Activated CD4-positive, alpha-beta memory T cell treated with anti-CD3 and anti-CD28 coated beads for 36 hours (primary cell): ENCODE measurements at regions not wholly inside any gene's neighbourhood (a gene's known extent, or its start where the extent isn't known, plus 50 kb on each side); places are given as distances from the start of the nearest gene placed in this dataset.
"Not testable (repeated sequence)": the region's sequence is repeated elsewhere in the genome, so short reads cannot be mapped to it uniquely, and the experiment has no call there.

Experiments used
- CTCF ChIA-PET: fragments of 350-600 bp; sonication (Branson Sonifier 250); formaldehyde crosslinking; loops from one replicate; lab custom pipeline; 2021; ENCODE audit warnings: antibody characterized with exemption, inconsistent platforms; lab: Charles Lee
- POLR2A ChIA-PET: fragments of 350-600 bp; sonication (Branson Sonifier 250); formaldehyde crosslinking; loops from one replicate; lab custom pipeline; 2021; ENCODE audit warnings: antibody characterized with exemption; lab: Charles Lee
- DNase-seq: peaks from one replicate; pipeline ENCODE4 v3.0.0-alpha.2; 2020
- H3K27ac Mint-ChIP-seq: one replicate; pipeline ENCODE4 v1.8.0; 2021; ENCODE audit warnings: mixed read lengths
- H3K27me3 Mint-ChIP-seq: one replicate; pipeline ENCODE4 v1.8.0; 2021; ENCODE audit warnings: mixed read lengths
- H3K36me3 Mint-ChIP-seq: one replicate; pipeline ENCODE4 v1.8.0; 2021; ENCODE audit warnings: mixed read lengths
- H3K4me1 Mint-ChIP-seq: one replicate; pipeline ENCODE4 v1.8.0; 2021; ENCODE audit warnings: low read depth, mixed read lengths
- H3K4me3 Mint-ChIP-seq: one replicate; pipeline ENCODE4 v1.8.0; 2021; ENCODE audit warnings: mild to moderate bottlenecking, mixed read lengths
- H3K9me3 Mint-ChIP-seq: one replicate; pipeline ENCODE4 v1.8.0; 2021; ENCODE audit warnings: mixed read lengths
- intact Hi-C: fragments of 100-400 bp; cut with micrococcal nuclease; formaldehyde crosslinking; loops from one replicate; pipeline ENCODE4 v1.15.1; 2023

DNA sequence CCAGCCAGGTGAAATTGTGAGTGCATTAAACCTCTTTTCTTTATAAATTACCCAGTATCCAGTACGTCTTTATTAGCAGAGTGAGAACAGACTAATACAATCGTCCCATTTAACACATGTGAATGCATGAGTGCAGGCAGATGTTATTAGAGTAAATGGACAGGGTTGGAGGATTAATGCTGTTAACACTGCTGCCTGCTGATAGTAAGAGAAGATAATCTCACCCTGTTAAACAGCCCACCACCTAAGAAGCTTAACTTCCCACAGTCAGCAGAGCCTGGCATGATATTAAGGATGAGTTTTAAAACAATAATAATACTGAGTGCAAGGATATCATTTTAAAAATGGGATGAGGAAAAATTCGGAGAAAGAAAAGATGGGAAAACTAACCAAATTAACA is 181.4 kb upstream of the LHX8 start:
- intact Hi-C loops: no loop called here
- Mint-ChIP-seq H3K27me3 (no peaks in the 10 kb centered on the region), H3K27ac (no peak overlapping the region), H3K4me1 (no peaks in the 10 kb centered on the region), H3K9me3 (peaks cover 1% of the 10 kb centered on the region), H3K36me3 (no peaks in the 10 kb centered on the region), H3K4me3 (no peak overlapping the region)
- ChIA-PET POLR2A (no interaction called here), CTCF (no interaction called here)
- no peak for DNase-seq

DNA sequence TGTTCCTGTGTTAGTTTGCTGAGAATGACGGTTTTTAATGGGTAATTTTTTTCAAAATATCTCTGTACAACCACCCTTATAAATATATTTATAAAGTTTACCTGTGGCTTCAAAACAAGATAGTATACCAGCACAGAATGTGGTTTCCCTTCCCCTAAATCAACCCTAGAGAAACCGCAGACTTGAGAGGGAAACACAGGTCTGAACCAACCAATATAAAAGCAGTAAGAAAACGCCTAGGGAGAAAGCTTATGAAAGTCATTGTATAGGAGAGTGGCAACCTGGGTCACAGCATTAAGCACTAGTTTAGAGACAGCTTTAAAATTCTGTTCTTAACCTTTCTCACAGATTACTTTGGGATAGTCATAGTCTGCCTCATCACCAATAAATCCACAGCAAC is 180.6 kb upstream of the LHX8 start:
- intact Hi-C loops: no loop called here
- Mint-ChIP-seq H3K27ac (no peak overlapping the region), H3K36me3 (no peaks in the 10 kb centered on the region), H3K27me3 (no peaks in the 10 kb centered on the region), H3K9me3 (peaks cover 5% of the 10 kb centered on the region), H3K4me3 (no peak overlapping the region), H3K4me1 (no peaks in the 10 kb centered on the region)
- DNase-seq: no peak
- POLR2A ChIA-PET: interaction anchor here (0.7 kb wide), 1 partner anchor 163 kb away, joined by 4 read pairs; no protein-coding TSS in a partner anchor
- CTCF ChIA-PET: no interaction called here

DNA sequence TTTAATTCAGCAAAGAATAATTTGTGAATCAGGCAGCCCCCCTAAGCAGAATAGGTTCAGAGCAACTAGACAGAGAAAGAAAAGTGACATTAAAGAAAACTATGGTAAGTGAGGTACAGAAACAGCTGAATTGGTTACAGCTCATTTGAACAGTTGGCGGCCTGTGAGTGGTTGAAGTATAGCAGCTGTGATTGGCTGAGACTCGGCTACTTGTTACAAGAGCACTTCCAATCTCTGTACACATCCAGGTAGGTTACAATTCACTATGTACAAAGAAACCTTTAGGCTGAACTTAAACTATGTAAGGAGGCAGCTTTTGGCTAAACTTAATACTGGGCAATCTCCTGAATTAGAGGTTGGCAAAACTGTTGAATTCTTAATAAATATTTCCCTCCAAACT is 171.1 kb upstream of the LHX8 start:
- intact Hi-C loops: no loop called here
- H3K36me3 Mint-ChIP-seq: no peaks in the 10 kb centered on the region
- H3K9me3 Mint-ChIP-seq: peaks cover under 1% of the 10 kb centered on the region

DNA sequence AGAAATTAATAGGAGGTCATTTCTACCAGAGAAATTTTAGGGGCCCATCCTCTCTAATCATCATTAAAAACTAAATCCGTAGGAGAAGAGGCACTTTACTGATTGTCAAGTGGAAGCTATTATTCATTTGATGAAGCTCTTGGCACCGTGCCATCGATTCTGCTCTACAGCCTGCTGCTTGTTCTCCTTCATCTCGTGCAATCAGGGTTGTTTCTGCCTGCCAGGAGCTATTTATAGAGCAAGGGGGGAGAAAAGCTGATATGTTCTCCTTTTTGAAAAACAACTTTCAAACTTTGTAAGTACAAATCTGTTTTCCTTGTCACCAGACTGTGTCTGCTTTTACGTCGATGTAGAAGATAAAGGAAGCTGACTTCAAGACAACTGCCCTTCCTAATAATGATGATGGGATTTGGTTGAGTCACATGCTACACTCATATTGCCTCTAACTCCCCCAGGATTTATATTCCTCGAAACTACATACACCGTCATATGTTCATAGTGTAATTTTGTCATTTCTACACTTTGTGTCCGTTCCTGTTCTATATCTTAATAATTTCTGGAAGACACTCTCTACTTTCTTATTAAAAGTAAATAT is 169.6 kb upstream of the LHX8 start:
- no peak for DNase-seq
- H3K4me3 Mint-ChIP-seq: no peak overlapping the region
- ChIA-PET POLR2A (no interaction called here), CTCF (no interaction called here)
- H3K27me3 Mint-ChIP-seq: no peaks in the 10 kb centered on the region
- no peaks in the 10 kb centered on the region for H3K9me3 Mint-ChIP-seq
- no peak overlapping the region for H3K27ac Mint-ChIP-seq
- no peaks in the 10 kb centered on the region for H3K4me1 Mint-ChIP-seq
- H3K36me3 Mint-ChIP-seq: no peaks in the 10 kb centered on the region
- intact Hi-C loops: no loop called here

More for the DNA sequence above, 171.1 kb upstream of the LHX8 start:
- ChIA-PET POLR2A (no interaction called here), CTCF (no interaction called here)
- Mint-ChIP-seq H3K4me3 (no peak overlapping the region), H3K27ac (no peak overlapping the region), H3K27me3 (no peaks in the 10 kb centered on the region), H3K4me1 (no peaks in the 10 kb centered on the region)
- DNase-seq: no peak

DNA sequence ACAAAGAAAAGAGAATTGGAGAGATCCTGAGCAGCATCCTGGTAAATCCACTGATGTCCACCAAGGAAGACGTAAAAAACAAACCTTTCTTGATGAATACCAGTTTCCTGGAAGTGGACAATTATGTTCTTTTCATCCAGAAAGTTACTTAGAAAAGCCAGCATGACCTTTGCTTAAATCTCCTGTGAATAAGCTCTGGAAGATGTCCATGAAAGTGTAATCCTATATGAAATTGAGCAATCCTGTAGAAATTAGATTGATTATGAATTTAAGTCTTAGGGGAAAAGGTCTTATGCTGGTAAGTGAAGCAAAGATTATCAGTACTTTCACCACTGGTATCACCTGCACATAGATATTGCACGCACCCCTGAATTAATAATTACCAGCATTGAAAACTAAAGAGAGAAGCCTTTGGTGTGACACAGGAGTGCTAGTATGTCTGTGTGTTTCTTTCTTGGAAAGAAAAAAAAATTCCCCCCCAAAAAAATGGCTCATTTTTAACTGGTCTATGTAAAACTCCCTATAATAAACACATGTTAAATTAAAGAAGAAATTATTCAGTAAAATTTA is 164.5 kb upstream of the LHX8 start:
- no peaks in the 10 kb centered on the region for H3K9me3 Mint-ChIP-seq
- H3K4me3 Mint-ChIP-seq: no peak overlapping the region
- no peaks in the 10 kb centered on the region for H3K36me3 Mint-ChIP-seq
- H3K4me1 Mint-ChIP-seq: no peaks in the 10 kb centered on the region
- no peak for DNase-seq
- H3K27ac Mint-ChIP-seq: no peak overlapping the region
- intact Hi-C loops: no loop called here
- H3K27me3 Mint-ChIP-seq: no peaks in the 10 kb centered on the region
- ChIA-PET CTCF (no interaction called here), POLR2A (no interaction called here)

DNA sequence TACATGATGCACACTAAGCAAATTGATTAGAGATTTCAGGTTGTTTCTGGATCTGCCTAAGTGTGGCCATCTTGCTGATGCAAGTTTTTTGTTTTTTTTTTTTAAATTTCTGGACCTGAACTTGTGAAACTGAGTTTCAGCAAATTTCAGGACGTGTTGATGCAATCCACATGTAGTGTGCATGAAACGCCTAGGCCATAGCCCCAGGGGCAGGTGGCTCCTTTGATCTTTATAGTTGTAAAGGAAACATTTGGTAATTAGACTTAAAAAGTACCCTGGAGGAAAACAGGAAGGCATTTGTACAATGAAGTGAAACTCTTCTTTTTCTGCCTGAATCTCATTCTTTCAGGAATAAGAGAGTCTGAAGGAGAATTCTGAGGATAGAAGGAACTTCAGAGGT is 162.2 kb upstream of the LHX8 start:
- H3K4me3 Mint-ChIP-seq: no peak overlapping the region
- H3K4me1 Mint-ChIP-seq: no peaks in the 10 kb centered on the region
- H3K36me3 Mint-ChIP-seq: no peaks in the 10 kb centered on the region
- H3K27me3 Mint-ChIP-seq: no peaks in the 10 kb centered on the region
- ChIA-PET CTCF (no interaction called here), POLR2A (no interaction called here)
- no peaks in the 10 kb centered on the region for H3K9me3 Mint-ChIP-seq
- H3K27ac Mint-ChIP-seq: no peak overlapping the region
- intact Hi-C loops: no loop called here
- DNase-seq: no peak

DNA sequence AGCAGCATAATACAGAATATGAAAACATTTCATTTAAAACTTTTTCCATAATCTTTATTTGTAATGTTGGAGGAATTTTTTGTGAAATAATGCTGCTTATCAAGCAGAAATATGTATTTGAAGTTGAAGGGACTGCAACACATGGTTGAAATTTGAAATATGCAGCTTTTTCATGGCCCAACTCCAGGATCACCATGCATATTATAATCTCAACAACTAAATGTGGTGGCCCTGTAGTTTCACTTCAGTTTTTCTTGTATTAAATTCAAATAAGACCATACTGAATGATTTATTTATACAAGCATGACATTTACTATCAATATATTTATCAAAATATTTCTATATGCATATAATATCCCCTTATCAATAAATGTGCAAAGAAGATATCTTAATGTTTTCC is 157.7 kb upstream of the LHX8 start:
- no peaks in the 10 kb centered on the region for H3K4me1 Mint-ChIP-seq
- H3K9me3 Mint-ChIP-seq: no peaks in the 10 kb centered on the region
- H3K27ac Mint-ChIP-seq: no peak overlapping the region
- intact Hi-C loops: no loop called here
- ChIA-PET CTCF (no interaction called here), POLR2A (no interaction called here)
- no peak overlapping the region for H3K4me3 Mint-ChIP-seq
- H3K36me3 Mint-ChIP-seq: no peaks in the 10 kb centered on the region
- no peaks in the 10 kb centered on the region for H3K27me3 Mint-ChIP-seq
- no peak for DNase-seq

DNA sequence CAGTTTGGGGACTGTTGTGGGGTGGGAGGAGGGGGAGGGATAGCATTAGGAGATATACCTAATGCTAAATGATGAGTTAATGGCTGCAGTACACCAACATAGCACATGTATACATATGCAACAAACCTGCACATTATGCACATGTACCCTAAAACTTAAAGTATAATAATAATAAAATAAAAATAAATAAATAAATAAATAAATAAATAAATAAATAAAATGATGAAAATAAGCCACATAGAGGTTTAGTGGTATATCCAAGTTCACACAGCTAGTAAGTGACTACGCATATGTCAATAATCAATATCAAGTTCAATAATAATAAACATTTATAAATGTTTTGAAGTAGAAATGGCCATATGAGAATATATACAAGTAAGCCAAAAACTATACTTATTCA is 141.7 kb upstream of the LHX8 start:
- H3K9me3 Mint-ChIP-seq, H3K4me3 Mint-ChIP-seq, H3K36me3 Mint-ChIP-seq, CTCF ChIA-PET, POLR2A ChIA-PET, DNase-seq, H3K27me3 Mint-ChIP-seq, H3K27ac Mint-ChIP-seq, intact Hi-C loops, H3K4me1 Mint-ChIP-seq: not testable (repeated sequence)

DNA sequence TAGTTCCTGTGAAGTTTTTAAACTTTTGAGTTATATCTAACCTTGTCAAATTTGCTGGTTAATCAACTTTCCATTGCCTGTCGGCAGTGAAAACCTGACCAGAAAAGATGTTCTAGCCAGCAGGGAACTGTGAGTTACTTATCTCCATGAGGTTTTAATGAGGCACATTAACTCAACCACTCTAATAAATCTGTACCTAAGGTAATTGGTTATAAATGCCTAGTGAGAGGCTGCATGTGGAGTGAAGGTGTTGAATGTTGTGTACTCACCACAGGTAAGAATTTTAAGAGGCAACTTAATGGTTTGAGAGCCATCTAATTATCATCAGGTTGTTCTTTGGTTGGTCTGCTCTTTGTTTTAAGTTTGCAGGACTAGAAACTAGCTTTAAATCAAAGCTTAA is 138.4 kb upstream of the LHX8 start:
- ChIA-PET CTCF (no interaction called here), POLR2A (no interaction called here)
- intact Hi-C loops: no loop called here
- H3K27ac Mint-ChIP-seq: no peak overlapping the region
- no peak for DNase-seq
- H3K4me3 Mint-ChIP-seq: no peak overlapping the region
- no peaks in the 10 kb centered on the region for H3K4me1 Mint-ChIP-seq
- H3K36me3 Mint-ChIP-seq: no peaks in the 10 kb centered on the region
- H3K9me3 Mint-ChIP-seq: peaks cover 3% of the 10 kb centered on the region
- H3K27me3 Mint-ChIP-seq: no peaks in the 10 kb centered on the region

DNA sequence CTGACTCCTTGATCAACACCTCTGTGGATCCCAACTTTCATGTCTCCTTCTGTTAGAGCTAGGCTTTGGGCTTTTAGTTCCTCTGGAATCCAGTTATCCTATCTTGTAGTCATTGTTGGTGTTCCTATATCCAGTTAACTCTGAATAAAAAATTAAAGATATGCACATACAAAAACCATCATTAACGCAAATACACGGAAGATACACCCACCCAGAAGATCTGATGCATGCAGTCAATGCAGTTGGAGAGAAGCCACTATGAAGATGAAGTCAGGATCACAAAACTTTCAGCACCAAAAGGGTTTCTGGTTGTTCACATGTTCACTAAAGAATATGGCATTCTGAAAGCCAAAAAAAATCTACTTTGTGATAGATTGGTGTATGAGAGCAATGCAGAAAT is 123.6 kb upstream of the LHX8 start:
- no peak overlapping the region for H3K27ac Mint-ChIP-seq
- no peak overlapping the region for H3K4me3 Mint-ChIP-seq
- H3K36me3 Mint-ChIP-seq: no peaks in the 10 kb centered on the region
- POLR2A ChIA-PET: no interaction called here
- CTCF ChIA-PET: no interaction called here
- no peak for DNase-seq
- H3K27me3 Mint-ChIP-seq: no peaks in the 10 kb centered on the region
- intact Hi-C loops: no loop called here
- H3K9me3 Mint-ChIP-seq: no peaks in the 10 kb centered on the region
- H3K4me1 Mint-ChIP-seq: no peaks in the 10 kb centered on the region

DNA sequence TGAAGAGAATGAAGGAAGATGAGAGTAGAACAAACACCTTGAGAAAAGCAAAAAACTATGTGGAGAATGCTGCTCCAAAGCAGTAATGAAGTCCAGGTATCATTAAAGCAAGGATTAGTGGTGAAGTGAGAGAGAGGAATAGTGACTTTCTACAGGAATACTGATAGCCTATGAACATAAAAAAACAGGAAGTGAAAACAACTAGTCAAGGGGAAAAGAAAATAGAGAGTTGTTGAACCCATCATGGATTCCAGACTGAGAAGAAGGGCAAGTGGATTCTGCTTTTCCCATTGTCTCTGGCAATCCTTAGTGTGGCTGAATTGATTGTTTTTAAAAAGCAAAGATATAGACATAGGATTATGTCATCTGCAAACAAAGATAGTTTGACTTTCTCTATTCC is 119.9 kb upstream of the LHX8 start:
- ChIA-PET CTCF (no interaction called here), POLR2A (no interaction called here)
- H3K4me3 Mint-ChIP-seq: no peak overlapping the region
- no peaks in the 10 kb centered on the region for H3K27me3 Mint-ChIP-seq
- H3K9me3 Mint-ChIP-seq: peaks cover 11% of the 10 kb centered on the region
- intact Hi-C loops: no loop called here
- H3K36me3 Mint-ChIP-seq: no peaks in the 10 kb centered on the region
- DNase-seq: no peak
- no peak overlapping the region for H3K27ac Mint-ChIP-seq
- H3K4me1 Mint-ChIP-seq: no peaks in the 10 kb centered on the region

DNA sequence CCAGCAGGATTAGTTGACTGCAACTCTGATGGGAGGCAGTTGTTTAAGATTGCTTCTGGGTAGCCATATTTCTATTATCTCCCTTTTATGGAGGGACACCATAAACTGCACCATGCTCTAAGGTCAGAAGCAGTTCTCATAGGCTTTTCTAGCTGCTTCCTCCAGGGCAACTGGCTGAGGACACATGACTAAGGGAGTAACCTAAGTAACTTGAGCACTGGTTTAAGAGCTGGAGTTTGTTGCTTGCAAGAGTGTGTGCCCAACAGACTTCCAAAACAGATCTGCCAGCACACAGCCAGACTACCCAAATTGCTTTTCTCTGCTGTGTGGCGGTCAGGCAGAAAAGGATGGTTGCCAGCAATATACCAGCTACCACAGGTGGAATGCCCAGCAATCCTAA is 111.2 kb upstream of the LHX8 start:
- H3K27me3 Mint-ChIP-seq: no peaks in the 10 kb centered on the region
- H3K36me3 Mint-ChIP-seq: no peaks in the 10 kb centered on the region
- CTCF ChIA-PET: no interaction called here
- H3K9me3 Mint-ChIP-seq: peaks cover 4% of the 10 kb centered on the region
- POLR2A ChIA-PET: no interaction called here
- no peaks in the 10 kb centered on the region for H3K4me1 Mint-ChIP-seq
- no peak overlapping the region for H3K4me3 Mint-ChIP-seq
- H3K27ac Mint-ChIP-seq: no peak overlapping the region
- intact Hi-C loops: no loop called here
- DNase-seq: no peak

DNA sequence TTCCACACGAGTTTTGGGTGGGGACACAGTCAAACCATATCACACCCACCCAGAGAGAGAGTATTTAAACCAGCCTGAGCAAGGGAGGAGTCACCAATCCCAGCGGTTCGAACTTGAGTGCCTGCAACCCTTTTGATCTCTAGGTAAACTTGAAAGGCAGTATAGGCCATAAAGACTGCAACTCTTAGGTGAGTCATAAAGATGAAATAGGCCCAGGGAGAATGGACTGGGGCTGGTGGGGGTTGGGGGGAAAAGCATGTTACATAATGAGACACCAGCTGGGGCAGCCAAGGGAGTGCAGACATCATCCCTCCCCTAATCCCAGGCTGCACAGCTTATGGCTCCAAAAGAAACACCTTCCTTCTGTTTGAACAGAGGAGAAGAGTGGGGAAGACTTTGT is 99.8 kb upstream of the LHX8 start:
- intact Hi-C loops: no loop called here
- ChIA-PET POLR2A (no interaction called here), CTCF (no interaction called here)
- DNase-seq: no peak
- Mint-ChIP-seq H3K27ac (no peak overlapping the region), H3K4me3 (no peak overlapping the region), H3K27me3 (no peaks in the 10 kb centered on the region), H3K4me1 (no peaks in the 10 kb centered on the region), H3K36me3 (no peaks in the 10 kb centered on the region), H3K9me3 (peaks cover 16% of the 10 kb centered on the region)
